RCC 7860 (cell line): ENCODE measurements at regions not wholly inside any gene's neighbourhood (a gene's known extent, or its start where the extent isn't known, plus 50 kb on each side); places are given as distances from the start of the nearest gene placed in this dataset.
A peak's percentile ranks its signal among the peaks of the same experiment; 100 is the strongest.

Source experiments
- DNase-seq: peaks from one replicate; pipeline ENCODE4 v3.0.0-alpha.2; 2015; ENCODE audit warnings: low spot score
- FAIRE-seq: peaks from 2 replicates; lab custom pipeline; 2012; peaks lifted over from hg19 to GRCh38; lab: Jason Lieb, UNC

GRCh38 chr4:24419181-24420034, 164.9 kb downstream of the DHX15 start:
- FAIRE-seq (peak; percentile 69), DNase-seq (peak; percentile 59)

DNA sequence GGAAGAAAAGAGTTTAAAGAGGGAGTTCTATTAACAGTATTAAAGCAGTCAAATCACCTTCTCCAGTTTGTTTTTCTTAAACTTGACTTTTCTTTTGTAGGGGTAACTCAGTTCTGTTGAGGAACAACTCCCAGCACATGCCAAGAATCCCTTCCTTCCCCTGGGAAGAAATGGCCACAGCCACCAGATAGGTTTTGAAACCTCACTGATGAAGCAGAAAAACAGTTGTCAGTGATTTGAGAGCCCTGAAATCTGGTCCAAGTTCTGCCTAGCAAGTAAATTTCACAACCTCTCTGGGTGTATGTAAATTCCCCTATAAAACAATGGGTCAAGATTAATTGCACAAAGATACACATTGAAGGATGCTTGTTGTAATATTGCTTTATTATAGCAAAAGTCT, 167.1 kb downstream of the DHX15 start:
- FAIRE-seq (no peak), DNase-seq (no peak)

DNA sequence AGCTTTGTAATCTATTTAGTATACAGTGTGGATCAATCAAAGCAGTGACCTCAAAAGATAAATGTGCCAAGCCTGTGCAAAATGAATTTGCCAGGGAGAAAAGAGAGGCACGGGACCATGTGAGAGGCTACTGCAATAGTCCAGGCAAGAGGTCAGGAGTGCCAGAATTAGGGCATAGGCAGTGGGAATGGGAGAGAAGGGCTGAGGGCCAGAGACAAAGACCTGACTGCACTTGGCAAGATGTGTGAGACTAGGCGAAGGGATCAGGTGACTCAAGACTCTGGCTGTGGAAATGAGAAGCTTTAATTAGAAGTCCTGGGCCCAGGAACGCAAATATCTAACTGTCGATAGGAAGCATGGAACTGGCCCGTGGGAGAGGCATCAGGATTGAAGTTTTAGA, 168.1 kb downstream of the DHX15 start:
- FAIRE-seq (no peak), DNase-seq (no peak)

GRCh38 chr4:24413311-24413784, 171.0 kb downstream of the DHX15 start:
- no peak for FAIRE-seq
- DNase-seq = no peak

- DNase-seq = no peak
- FAIRE-seq = no peak
Observed at GRCh38 chr4:24411806-24412205, 172.5 kb downstream of the DHX15 start.

- FAIRE-seq = no peak
- DNase-seq = no peak
Observed at GRCh38 chr4:24411299-24411698, 173.1 kb downstream of the DHX15 start.

DNA sequence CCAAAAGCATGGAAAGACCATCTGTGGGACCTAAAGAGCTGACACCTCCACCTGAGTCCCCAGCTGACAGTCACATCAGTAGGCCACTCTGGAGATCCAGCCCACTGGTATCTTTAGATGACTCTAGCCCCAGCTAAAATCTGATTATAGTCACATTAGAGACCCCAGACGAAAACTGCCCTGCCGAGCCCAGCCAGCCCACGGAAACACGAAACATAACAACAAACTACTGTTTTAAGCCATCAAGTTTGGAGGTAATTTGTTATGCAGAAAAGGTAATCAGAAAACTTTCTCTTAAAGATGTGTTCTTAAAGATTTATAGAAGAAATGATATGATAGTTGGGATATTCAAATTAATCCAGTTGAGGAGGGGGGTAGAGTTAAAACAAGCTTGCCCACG, 175.7 kb downstream of the DHX15 start:
- DNase-seq = no peak
- no peak for FAIRE-seq

- FAIRE-seq = no peak
Observed at GRCh38 chr4:24405926-24406325, 178.4 kb downstream of the DHX15 start.

GRCh38 chr4:24405341-24405740, 179.0 kb downstream of the DHX15 start:
- FAIRE-seq = no peak

More at GRCh38 chr4:24405926-24406325, 178.4 kb downstream of the DHX15 start:
- DNase-seq = no peak

GRCh38 chr4:24404281-24404680, 180.1 kb downstream of the DHX15 start:
- no peak for DNase-seq
- FAIRE-seq = no peak

More at GRCh38 chr4:24405341-24405740, 179.0 kb downstream of the DHX15 start:
- DNase-seq = no peak

DNA sequence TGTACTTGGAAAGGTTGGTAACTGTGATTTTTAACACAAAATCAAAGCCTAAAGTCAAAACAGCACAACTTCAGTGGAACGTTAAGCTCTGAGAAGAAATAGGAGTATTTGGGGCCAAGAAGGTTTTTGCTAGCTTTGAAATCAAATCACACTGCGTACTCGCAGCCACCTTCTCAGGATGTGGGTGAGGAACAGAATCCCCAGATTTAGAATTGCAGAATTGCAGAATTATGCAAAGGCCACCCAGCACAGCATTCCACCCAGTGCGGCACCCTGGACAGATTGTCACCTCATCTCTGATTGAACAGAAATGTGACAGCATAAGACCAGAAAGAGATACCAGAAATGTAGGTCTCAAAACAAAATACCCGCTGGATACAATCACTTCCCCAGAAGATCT, 181.1 kb downstream of the DHX15 start:
- FAIRE-seq = no peak
- DNase-seq = no peak

GRCh38 chr4:24400537-24400936, 183.8 kb downstream of the DHX15 start:
- no peak for DNase-seq
- no peak for FAIRE-seq

DNA sequence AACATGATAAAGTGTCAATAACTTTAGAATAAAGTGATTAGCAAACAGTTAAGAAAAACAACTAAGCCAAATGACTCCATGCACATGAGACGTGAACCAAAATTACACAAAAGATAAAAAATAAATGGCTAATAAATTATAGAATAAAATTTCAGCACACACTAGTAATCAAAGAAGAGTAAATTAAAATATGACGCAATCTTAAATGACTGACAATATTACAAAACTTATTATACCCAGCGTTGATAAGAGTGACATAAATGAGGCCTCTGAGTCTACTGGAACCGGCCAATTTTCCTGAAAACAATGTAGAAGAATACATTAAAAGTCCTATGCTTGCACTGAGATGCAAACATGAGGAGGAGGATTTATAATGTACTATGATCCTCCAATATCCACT, 187.4 kb downstream of the DHX15 start:
- no peak for DNase-seq
- no peak for FAIRE-seq

GRCh38 chr4:24395937-24396336, 188.4 kb downstream of the DHX15 start:
- FAIRE-seq (no peak), DNase-seq (no peak)

DNA sequence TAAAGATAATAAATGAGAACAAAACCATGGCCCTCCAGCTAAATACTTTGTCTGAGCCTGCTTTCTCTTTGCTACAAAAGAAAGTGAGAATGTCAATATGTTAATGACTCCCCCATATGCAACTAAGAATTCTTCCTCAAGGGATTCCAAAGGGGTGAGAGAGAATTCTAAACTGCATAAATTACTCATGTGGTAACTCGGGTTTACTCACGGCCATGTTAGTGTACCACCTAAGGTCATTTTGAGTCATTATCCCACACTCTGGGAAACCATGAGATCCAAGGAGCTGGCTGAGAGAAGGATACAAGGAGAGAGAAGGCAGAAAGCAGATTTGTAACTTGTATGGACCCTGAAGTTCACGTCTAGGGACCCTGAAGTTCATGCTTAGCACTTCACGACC, 190.3 kb downstream of the DHX15 start:
- DNase-seq (peak; percentile 66), FAIRE-seq (peak; percentile 75)

DNA sequence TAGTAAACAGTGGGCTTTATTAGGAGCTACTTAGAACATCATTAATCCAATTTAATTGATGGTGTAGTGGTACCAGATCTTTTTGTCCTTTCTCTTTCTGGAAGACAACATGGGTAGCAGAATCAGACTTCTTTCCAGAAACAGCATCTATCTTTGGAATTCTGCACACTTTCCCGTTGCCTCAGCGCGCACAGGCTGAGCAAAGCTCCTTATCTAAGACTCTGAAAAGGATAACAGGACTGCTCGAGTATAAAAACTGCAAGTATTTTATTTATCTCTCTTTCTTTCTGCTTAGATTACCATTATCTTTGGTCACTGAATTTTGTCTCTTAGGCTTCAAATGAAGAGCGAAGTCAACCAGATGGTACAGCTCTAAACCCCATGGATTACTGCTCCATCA, 191.7 kb downstream of the DHX15 start:
- FAIRE-seq (no peak), DNase-seq (no peak)

- DNase-seq = peak; percentile 97
Observed at GRCh38 chr4:24382381-24382780, 202.0 kb downstream of the DHX15 start.

DNA sequence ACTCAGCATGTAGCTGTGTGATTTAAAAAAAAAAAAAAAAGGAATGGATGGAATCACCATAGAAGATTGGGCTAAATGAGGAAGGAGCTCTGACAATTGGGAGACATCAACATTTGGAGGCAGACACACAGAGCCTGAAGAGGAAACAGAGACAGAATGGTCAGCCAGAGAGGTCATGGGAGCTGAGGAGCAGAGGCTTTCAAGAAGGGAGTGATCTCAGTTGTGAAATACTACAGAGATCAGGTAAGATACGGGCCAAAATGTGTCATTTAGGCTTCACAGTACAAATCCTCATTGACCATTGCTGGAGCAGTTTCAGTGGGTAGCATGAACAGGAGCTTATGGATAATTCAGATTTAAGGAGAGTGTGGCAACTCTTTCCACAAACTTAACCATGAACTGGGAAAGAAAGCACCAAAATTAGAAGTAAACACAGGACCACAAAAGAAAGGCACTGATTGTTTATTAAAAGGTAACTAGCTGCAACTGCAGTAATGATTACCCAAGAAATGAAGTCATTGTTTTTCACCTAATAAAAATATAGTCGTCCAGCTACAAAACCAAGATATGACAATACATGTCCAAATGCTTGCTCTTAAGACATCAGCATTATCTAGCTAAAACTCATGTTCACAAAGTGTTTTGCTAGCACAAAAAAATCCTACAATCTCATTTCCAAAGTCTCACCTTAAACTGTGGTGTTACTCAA, 203.2 kb downstream of the DHX15 start:
- FAIRE-seq = no peak
- no peak for DNase-seq

More at GRCh38 chr4:24382381-24382780, 202.0 kb downstream of the DHX15 start:
- peak; percentile 98 for FAIRE-seq

GRCh38 chr4:24373704-24374103, 210.7 kb downstream of the DHX15 start:
- no peak for FAIRE-seq
- no peak for DNase-seq

DNA sequence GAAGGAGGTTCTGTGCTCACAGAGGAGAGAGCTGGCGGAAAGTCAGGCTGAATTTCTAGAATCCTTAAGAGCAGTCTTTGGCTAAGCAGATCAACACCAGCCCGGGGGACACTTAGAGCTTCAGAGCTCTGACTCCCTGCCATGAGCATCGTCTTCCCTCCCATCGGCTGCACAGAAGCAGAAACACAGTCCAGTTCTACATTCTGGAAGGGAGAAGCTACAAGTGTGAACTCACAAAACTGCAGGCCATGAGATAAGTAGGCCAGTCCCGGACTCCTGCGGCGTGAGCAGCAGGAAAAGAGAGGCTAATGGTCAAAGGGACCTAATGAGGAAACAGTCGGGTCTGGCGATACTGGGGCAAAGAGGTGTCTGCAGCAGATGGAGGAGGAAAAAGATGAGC, 211.5 kb downstream of the DHX15 start:
- DNase-seq (no peak), FAIRE-seq (no peak)

DNA sequence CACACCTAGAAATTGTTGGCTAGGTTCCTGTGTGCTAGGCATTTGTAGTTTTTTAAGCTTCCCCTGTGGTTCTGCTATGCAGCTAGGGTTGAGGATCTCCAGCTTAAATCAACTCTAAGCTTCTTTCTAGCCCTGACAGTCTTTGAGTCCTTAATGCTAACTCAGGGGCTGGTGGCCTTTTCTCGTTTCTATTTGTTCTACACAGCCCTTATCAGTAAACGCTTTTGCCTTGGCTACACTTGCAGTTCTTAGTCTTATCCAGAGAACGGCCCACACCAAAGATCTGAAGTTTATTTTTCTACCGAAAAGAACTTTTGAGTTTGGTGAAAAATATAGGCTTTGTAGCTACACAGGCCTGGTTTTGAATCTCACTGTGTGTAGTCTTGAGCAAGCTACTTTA, 212.0 kb downstream of the DHX15 start:
- FAIRE-seq (no peak), DNase-seq (no peak)

- FAIRE-seq (no peak), DNase-seq (no peak)
Observed at GRCh38 chr4:24370421-24370820, 213.9 kb downstream of the DHX15 start.
